ENCODE measurements at regions not wholly inside any gene's neighbourhood (a gene's known extent, or its start where the extent isn't known, plus 50 kb on each side); places are given as distances from the start of the nearest gene placed in this dataset.
A peak's percentile ranks its signal among the peaks of the same experiment; 100 is the strongest.

- intact Hi-C loops (cut with micrococcal nuclease): no loop called here
- ChIA-PET CTCF (no interaction called here), POLR2A (no interaction called here)
- no peaks in the 10 kb centered on the region for H3K36me3 Mint-ChIP-seq (ENCODE audit: low read depth)
- no peak overlapping the region for H3K4me3 Mint-ChIP-seq
- H3K9me3 Mint-ChIP-seq: no peaks in the 10 kb centered on the region
- TF ChIP-seq CTCF (IDR thresholded peaks at IDR 0.05): no peak
- no peak for DNase-seq
- no peak for ATAC-seq (ENCODE audit: low read depth)
- H3K27ac Mint-ChIP-seq: no peak overlapping the region
- H3K27me3 Mint-ChIP-seq: peaks cover 4% of the 10 kb centered on the region
- no peaks in the 10 kb centered on the region for H3K4me1 Mint-ChIP-seq
Observed at GRCh38 chr4:128524311-128524710, 236.7 kb upstream of the PGRMC2 start.

GRCh38 chr4:128521648-128522111, 234.1 kb upstream of the PGRMC2 start:
- intact Hi-C loops (cut with micrococcal nuclease): no loop called here
- H3K4me1 Mint-ChIP-seq: no peaks in the 10 kb centered on the region
- ChIA-PET CTCF (no interaction called here), POLR2A (no interaction called here)
- no peak for TF ChIP-seq CTCF (IDR thresholded peaks at IDR 0.05)
- no peak for DNase-seq
- ATAC-seq (ENCODE audit: low read depth): no peak
- H3K27me3 Mint-ChIP-seq: peaks cover 4% of the 10 kb centered on the region
- H3K4me3 Mint-ChIP-seq: no peak overlapping the region
- H3K36me3 Mint-ChIP-seq (ENCODE audit: low read depth): no peaks in the 10 kb centered on the region
- no peak overlapping the region for H3K27ac Mint-ChIP-seq
- no peaks in the 10 kb centered on the region for H3K9me3 Mint-ChIP-seq

GRCh38 chr4:128521156-128521555, 233.5 kb upstream of the PGRMC2 start:
- Mint-ChIP-seq H3K4me3 (no peak overlapping the region), H3K9me3 (no peaks in the 10 kb centered on the region), H3K4me1 (no peaks in the 10 kb centered on the region), H3K27me3 (peaks cover 4% of the 10 kb centered on the region), H3K27ac (no peak overlapping the region), H3K36me3 (ENCODE audit: low read depth) (no peaks in the 10 kb centered on the region)
- intact Hi-C loops (cut with micrococcal nuclease): no loop called here
- POLR2A ChIA-PET: no interaction called here
- CTCF ChIA-PET: no interaction called here
- no peak for ATAC-seq (ENCODE audit: low read depth)
- no peak for TF ChIP-seq CTCF (IDR thresholded peaks at IDR 0.05)
- DNase-seq: no peak

GRCh38 chr4:128519163-128519830, 231.7 kb upstream of the PGRMC2 start:
- ATAC-seq (ENCODE audit: low read depth) (no peak), DNase-seq (no peak)
- Mint-ChIP-seq H3K27me3 (peaks cover 4% of the 10 kb centered on the region), H3K4me1 (no peaks in the 10 kb centered on the region), H3K4me3 (no peak overlapping the region), H3K9me3 (no peaks in the 10 kb centered on the region), H3K36me3 (ENCODE audit: low read depth) (no peaks in the 10 kb centered on the region), H3K27ac (no peak overlapping the region)
- TF ChIP-seq CTCF (IDR thresholded peaks at IDR 0.05): no peak
- CTCF ChIA-PET: no interaction called here
- intact Hi-C loops (cut with micrococcal nuclease): no loop called here
- POLR2A ChIA-PET: no interaction called here

GRCh38 chr4:128517739-128518510, 230.3 kb upstream of the PGRMC2 start:
- ATAC-seq (ENCODE audit: low read depth) (peak; percentile 28), DNase-seq (no peak)
- TF ChIP-seq CTCF (IDR thresholded peaks at IDR 0.05): no peak
- CTCF ChIA-PET: no interaction called here
- no peaks in the 10 kb centered on the region for H3K9me3 Mint-ChIP-seq
- H3K27ac Mint-ChIP-seq: no peak overlapping the region
- intact Hi-C loops (cut with micrococcal nuclease): no loop called here
- peaks cover 2% of the 10 kb centered on the region for H3K27me3 Mint-ChIP-seq
- no peaks in the 10 kb centered on the region for H3K36me3 Mint-ChIP-seq (ENCODE audit: low read depth)
- H3K4me1 Mint-ChIP-seq: no peaks in the 10 kb centered on the region
- H3K4me3 Mint-ChIP-seq: no peak overlapping the region
- POLR2A ChIA-PET: no interaction called here

Data from activated B cell treated with CpG ODN at 0.5 μM for 24 hours (primary cell).